ENCODE measurements at regions not wholly inside any gene's neighbourhood (a gene's known extent, or its start where the extent isn't known, plus 50 kb on each side); places are given as distances from the start of the nearest gene placed in this dataset.

- H3K27ac ChIP-seq: no peak overlapping the region
- intact Hi-C loops (cut with DNase I): no loop called here
- DNase-seq (ENCODE audit: low spot score): no peak
- H3K9me3 ChIP-seq: no peaks in the 10 kb centered on the region
- H3K36me3 ChIP-seq: no peaks in the 10 kb centered on the region
- TF ChIP-seq POLR2AphosphoS5 (IDR thresholded peaks at IDR 0.05): no peak
- TF ChIP-seq CTCF (IDR thresholded peaks at IDR 0.05): peak in 2 of 4 experiments; percentile 21 to 33
- no peak for TF ChIP-seq POLR2A (IDR thresholded peaks at IDR 0.05)
- H3K4me1 ChIP-seq (replicated peaks): no peaks in the 10 kb centered on the region
- 68% methylated on average over 15 of the region's 15 CpGs for WGBS
- H3K27me3 ChIP-seq (replicated peaks; ENCODE audit: insufficient read depth): no peaks in the 10 kb centered on the region
- H3K4me3 ChIP-seq: no peak overlapping the region
Observed at GRCh38 chr17:73956595-73957465, 246.6 kb upstream of the RPL38 start.

- Histone ChIP-seq H3K27ac (no peak overlapping the region), H3K4me1 (replicated peaks) (no peaks in the 10 kb centered on the region), H3K36me3 (no peaks in the 10 kb centered on the region), H3K9me3 (no peaks in the 10 kb centered on the region), H3K27me3 (replicated peaks; ENCODE audit: insufficient read depth) (no peaks in the 10 kb centered on the region), H3K4me3 (no peak overlapping the region)
- 67% methylated on average over 6 of the region's 6 CpGs for WGBS
- intact Hi-C loops (cut with DNase I): no loop called here
- TF ChIP-seq CTCF (IDR thresholded peaks at IDR 0.05): no peak
- TF ChIP-seq POLR2AphosphoS5 (IDR thresholded peaks at IDR 0.05): no peak
- no peak for DNase-seq (ENCODE audit: low spot score)
Observed at GRCh38 chr17:73957564-73957963, 245.9 kb upstream of the RPL38 start.

GRCh38 chr17:73958453-73958852 is 245.0 kb upstream of the RPL38 start:
- Histone ChIP-seq H3K27ac (no peak overlapping the region), H3K36me3 (no peaks in the 10 kb centered on the region), H3K4me1 (replicated peaks) (no peaks in the 10 kb centered on the region), H3K27me3 (replicated peaks; ENCODE audit: insufficient read depth) (no peaks in the 10 kb centered on the region), H3K4me3 (no peak overlapping the region), H3K9me3 (no peaks in the 10 kb centered on the region)
- DNase-seq (ENCODE audit: low spot score): no peak
- intact Hi-C loops (cut with DNase I): no loop called here
- TF ChIP-seq POLR2A (IDR thresholded peaks at IDR 0.05) (no peak), CTCF (IDR thresholded peaks at IDR 0.05) (no peak), POLR2AphosphoS5 (IDR thresholded peaks at IDR 0.05) (no peak)
- WGBS: 87% methylated on average over 4 of the region's 4 CpGs

GRCh38 chr17:73960469-73960868 is 243.0 kb upstream of the RPL38 start:
- Histone ChIP-seq H3K27me3 (replicated peaks; ENCODE audit: insufficient read depth) (no peaks in the 10 kb centered on the region), H3K4me3 (no peak overlapping the region), H3K36me3 (no peaks in the 10 kb centered on the region), H3K9me3 (no peaks in the 10 kb centered on the region), H3K4me1 (replicated peaks) (no peaks in the 10 kb centered on the region), H3K27ac (no peak overlapping the region)
- TF ChIP-seq POLR2A (IDR thresholded peaks at IDR 0.05): no peak
- no peak for TF ChIP-seq CTCF (IDR thresholded peaks at IDR 0.05)
- TF ChIP-seq POLR2AphosphoS5 (IDR thresholded peaks at IDR 0.05): no peak
- DNase-seq (ENCODE audit: low spot score): no peak
- intact Hi-C loops (cut with DNase I): no loop called here

GRCh38 chr17:73962308-73962707 is 241.2 kb upstream of the RPL38 start:
- 25% methylated on average over 2 of the region's 2 CpGs for WGBS
- TF ChIP-seq CTCF (IDR thresholded peaks at IDR 0.05) (no peak), POLR2A (IDR thresholded peaks at IDR 0.05) (no peak), POLR2AphosphoS5 (IDR thresholded peaks at IDR 0.05) (no peak)
- H3K27ac ChIP-seq: no peak overlapping the region
- H3K9me3 ChIP-seq: no peaks in the 10 kb centered on the region
- H3K27me3 ChIP-seq (replicated peaks; ENCODE audit: insufficient read depth): no peaks in the 10 kb centered on the region
- no peak overlapping the region for H3K4me3 ChIP-seq
- intact Hi-C loops (cut with DNase I): no loop called here
- no peaks in the 10 kb centered on the region for H3K4me1 ChIP-seq (replicated peaks)
- DNase-seq (ENCODE audit: low spot score): no peak
- H3K36me3 ChIP-seq: no peaks in the 10 kb centered on the region

All from prostate gland (tissue), 2 donors.